DOHH2 (cell line): ENCODE measurements at regions not wholly inside any gene's neighbourhood (a gene's known extent, or its start where the extent isn't known, plus 50 kb on each side); places are given as distances from the start of the nearest gene placed in this dataset.

Experiments
- H3F3A ChIP-seq: fragments of 200-600 bp; sonication (generic), shearing (Covaris generic); 2 replicates; pipeline ENCODE4 v1.6.0; 2016; ENCODE audit warnings: antibody characterized with exemption, mild to moderate bottlenecking; ENCODE audit not compliant: control insufficient read depth, insufficient read depth
- H3K27ac ChIP-seq: fragments of 200-600 bp; sonication (generic); 2 replicates; pipeline ENCODE4 v1.5.1; 2014; ENCODE audit warnings: low read depth, mild to moderate bottlenecking, low read length, moderate library complexity
- H3K27me3 ChIP-seq: fragments of 200-600 bp; sonication (generic); 2 replicates; pipeline ENCODE4 v1.6.1; 2014; ENCODE audit warnings: mild to moderate bottlenecking, low read length, mixed read lengths; ENCODE audit not compliant: control insufficient read depth
- H3K36me3 ChIP-seq: fragments of 200-600 bp; sonication (generic); 2 replicates; pipeline ENCODE4 v1.6.1; 2014; ENCODE audit warnings: mild to moderate bottlenecking, low read length, moderate library complexity, mixed read lengths; ENCODE audit not compliant: control insufficient read depth
- H3K4me1 ChIP-seq: fragments of 200-600 bp; sonication (generic); 2 replicates; pipeline ENCODE4 v1.6.1; 2014; ENCODE audit warnings: mild to moderate bottlenecking, low read length, mixed read lengths; ENCODE audit not compliant: control insufficient read depth
- H3K4me2 ChIP-seq: fragments of 200-600 bp; sonication (generic); 2 replicates; pipeline ENCODE4 v1.6.0; 2014; ENCODE audit warnings: mild to moderate bottlenecking, low read length, moderate library complexity
- H3K4me3 ChIP-seq: fragments of 200-600 bp; sonication (generic); 2 replicates; pipeline ENCODE4 v1.5.1; 2014; ENCODE audit warnings: mild to moderate bottlenecking, low read length, mixed read lengths
- H3K79me2 ChIP-seq: fragments of 200-600 bp; sonication (generic); 2 replicates; pipeline ENCODE4 v1.6.1; 2014; ENCODE audit warnings: mild to moderate bottlenecking, low read length, mixed read lengths; ENCODE audit not compliant: control insufficient read depth
- H3K9me2 ChIP-seq: fragments of 200-600 bp; sonication (generic); replicated peaks from 2 replicates; pipeline ENCODE4 v1.6.1; 2014; ENCODE audit warnings: mild to moderate bottlenecking, low read length, mixed read lengths; ENCODE audit not compliant: control insufficient read depth
- H3K9me3 ChIP-seq: fragments of 200-600 bp; sonication (generic); 2 replicates; pipeline ENCODE4 v1.6.1; 2014; ENCODE audit warnings: antibody characterized with exemption, low read length, mixed read lengths; ENCODE audit not compliant: control insufficient read depth, insufficient read depth
- H4K20me1 ChIP-seq: fragments of 200-600 bp; sonication (generic); 2 replicates; pipeline ENCODE4 v1.6.0; 2014; ENCODE audit warnings: low read depth, mild to moderate bottlenecking, antibody characterized with exemption, low read length, moderate library complexity; ENCODE audit not compliant: control insufficient read depth, insufficient read depth
- EZH2phosphoT487 ChIP-seq: fragments of 200-600 bp; sonication (generic); IDR thresholded peaks from 2 replicates; pipeline ENCODE4 v1.6.1; 2017; ENCODE audit warnings: borderline replicate concordance, mild to moderate bottlenecking, antibody characterized with exemption, low read length, moderate library complexity, mixed read lengths
- TF ChIP-seq, protein P1 (sequence below): fragments of 200-600 bp; sonication (generic); IDR thresholded peaks from one replicate; pipeline ENCODE4 v1.5.1; 2014; ENCODE audit warnings: antibody characterized with exemption, mild to moderate bottlenecking, low read depth, low read length; ENCODE audit not compliant: poor library complexity, severe bottlenecking

DNA sequence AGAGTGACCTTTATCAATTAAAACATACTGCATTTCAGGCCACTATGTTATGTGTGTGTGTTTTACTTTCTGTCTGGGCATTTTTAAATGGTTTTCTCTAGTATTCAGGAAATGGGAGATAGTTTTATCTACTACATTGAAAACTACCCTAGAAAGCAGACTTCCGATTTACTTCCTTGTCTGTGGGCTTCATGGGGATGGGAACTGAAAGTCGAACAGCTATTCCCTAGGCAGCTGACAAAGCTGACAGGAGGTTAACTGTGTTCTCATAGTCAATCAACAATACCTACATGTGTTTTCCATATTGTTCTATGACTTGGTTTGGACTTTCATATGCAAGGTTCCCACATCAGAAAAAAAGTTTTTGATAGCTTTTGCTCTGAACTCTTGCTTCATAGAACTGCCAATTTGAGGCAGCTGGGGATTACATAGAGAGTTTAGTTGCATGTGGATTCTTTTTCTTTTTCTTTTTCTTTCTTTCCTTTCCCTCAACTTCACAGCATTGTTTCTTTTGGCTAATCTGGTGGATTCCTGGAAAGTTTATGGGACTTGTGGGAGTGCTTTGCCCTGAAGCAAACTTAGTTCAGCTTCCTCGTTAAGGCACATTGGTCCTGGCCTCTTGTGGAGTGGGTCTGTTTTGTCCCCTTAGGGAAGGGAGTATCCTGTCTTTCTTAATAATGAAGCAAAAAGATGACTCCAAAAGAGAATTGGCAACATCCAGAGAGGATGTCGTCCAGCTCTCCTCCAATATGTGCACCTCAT, 327.1 kb upstream of the GIMD1 start:
- H3K27ac ChIP-seq: no peak overlapping the region
- H3F3A ChIP-seq: no peaks in the 10 kb centered on the region
- TF ChIP-seq EZH2phosphoT487: no peak
- TF ChIP-seq, protein P1, sequence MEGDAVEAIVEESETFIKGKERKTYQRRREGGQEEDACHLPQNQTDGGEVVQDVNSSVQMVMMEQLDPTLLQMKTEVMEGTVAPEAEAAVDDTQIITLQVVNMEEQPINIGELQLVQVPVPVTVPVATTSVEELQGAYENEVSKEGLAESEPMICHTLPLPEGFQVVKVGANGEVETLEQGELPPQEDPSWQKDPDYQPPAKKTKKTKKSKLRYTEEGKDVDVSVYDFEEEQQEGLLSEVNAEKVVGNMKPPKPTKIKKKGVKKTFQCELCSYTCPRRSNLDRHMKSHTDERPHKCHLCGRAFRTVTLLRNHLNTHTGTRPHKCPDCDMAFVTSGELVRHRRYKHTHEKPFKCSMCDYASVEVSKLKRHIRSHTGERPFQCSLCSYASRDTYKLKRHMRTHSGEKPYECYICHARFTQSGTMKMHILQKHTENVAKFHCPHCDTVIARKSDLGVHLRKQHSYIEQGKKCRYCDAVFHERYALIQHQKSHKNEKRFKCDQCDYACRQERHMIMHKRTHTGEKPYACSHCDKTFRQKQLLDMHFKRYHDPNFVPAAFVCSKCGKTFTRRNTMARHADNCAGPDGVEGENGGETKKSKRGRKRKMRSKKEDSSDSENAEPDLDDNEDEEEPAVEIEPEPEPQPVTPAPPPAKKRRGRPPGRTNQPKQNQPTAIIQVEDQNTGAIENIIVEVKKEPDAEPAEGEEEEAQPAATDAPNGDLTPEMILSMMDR: no peak
- H3K4me2 ChIP-seq: no peak overlapping the region
- H3K4me1 ChIP-seq: no peaks in the 10 kb centered on the region
- no peaks in the 10 kb centered on the region for H3K79me2 ChIP-seq
- H3K9me2 ChIP-seq: no peaks in the 10 kb centered on the region
- no peaks in the 10 kb centered on the region for H4K20me1 ChIP-seq
- no peaks in the 10 kb centered on the region for H3K36me3 ChIP-seq
- H3K4me3 ChIP-seq: no peak overlapping the region
- H3K27me3 ChIP-seq: no peaks in the 10 kb centered on the region
- no peaks in the 10 kb centered on the region for H3K9me3 ChIP-seq

DNA sequence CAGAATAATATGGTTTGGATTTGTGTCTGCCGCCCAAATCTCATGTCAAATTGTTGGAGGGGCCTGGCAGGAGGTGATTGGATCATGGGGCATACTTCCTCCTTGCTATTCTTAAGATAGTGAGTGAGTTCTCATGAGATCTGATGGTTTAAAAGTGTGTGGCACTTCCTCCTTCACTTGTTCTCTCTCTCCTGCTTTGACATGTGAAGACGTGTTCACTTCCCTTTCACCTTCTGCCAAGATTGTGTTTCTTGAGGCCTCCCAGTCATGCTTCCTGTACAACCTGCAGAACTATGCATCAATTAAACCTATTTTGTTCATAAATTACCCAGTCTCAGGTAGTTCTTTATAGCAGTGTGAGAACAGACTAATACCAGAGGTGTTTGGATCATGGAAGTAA, 325.7 kb upstream of the GIMD1 start:
- TF ChIP-seq, protein P1: no peak
- no peak for TF ChIP-seq EZH2phosphoT487
- Histone ChIP-seq H3F3A (no peaks in the 10 kb centered on the region), H3K79me2 (no peaks in the 10 kb centered on the region), H3K27ac (no peak overlapping the region), H3K36me3 (no peaks in the 10 kb centered on the region), H3K27me3 (no peaks in the 10 kb centered on the region), H3K4me2 (no peak overlapping the region), H3K9me3 (no peaks in the 10 kb centered on the region), H3K4me1 (no peaks in the 10 kb centered on the region), H3K9me2 (no peaks in the 10 kb centered on the region), H4K20me1 (no peaks in the 10 kb centered on the region), H3K4me3 (no peak overlapping the region)

DNA sequence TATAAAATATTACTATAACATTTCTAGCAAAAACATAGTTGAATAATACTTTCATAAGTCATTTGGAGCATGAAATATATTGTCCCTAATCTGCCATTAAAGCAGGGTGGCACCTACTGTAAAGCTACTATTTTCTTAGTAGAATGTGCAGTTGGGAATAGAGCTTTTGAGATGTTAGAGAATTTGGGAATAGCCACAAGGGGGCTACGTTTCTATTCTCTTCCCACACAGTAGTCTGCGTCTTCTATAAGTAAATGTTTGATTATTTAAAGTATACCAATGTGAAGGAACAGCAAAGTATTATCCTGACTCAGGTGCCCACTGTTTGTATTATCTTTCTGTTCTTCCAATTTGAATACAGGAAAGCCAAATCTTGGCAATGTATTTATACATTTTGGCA, 323.2 kb upstream of the GIMD1 start:
- Histone ChIP-seq H3K27ac (no peak overlapping the region), H3K27me3 (no peaks in the 10 kb centered on the region), H3K36me3 (no peaks in the 10 kb centered on the region), H3K9me3 (no peaks in the 10 kb centered on the region), H3F3A (no peaks in the 10 kb centered on the region), H3K4me2 (no peak overlapping the region), H4K20me1 (no peaks in the 10 kb centered on the region), H3K4me3 (no peak overlapping the region), H3K4me1 (no peaks in the 10 kb centered on the region), H3K79me2 (no peaks in the 10 kb centered on the region), H3K9me2 (no peaks in the 10 kb centered on the region)
- TF ChIP-seq EZH2phosphoT487: no peak
- TF ChIP-seq, protein P1: no peak
